HG03520 (cell line): ENCODE measurements at regions not wholly inside any gene's neighbourhood (a gene's known extent, or its start where the extent isn't known, plus 50 kb on each side); places are given as distances from the start of the nearest gene placed in this dataset.
"Not testable (repeated sequence)": the region's sequence is repeated elsewhere in the genome, so short reads cannot be mapped to it uniquely, and the experiment has no call there.

Experiments
- ATAC-seq: cut with Tn5 transposase; IDR thresholded peaks from one replicate; pipeline ENCODE4 v1.9.1; 2021; ENCODE audit warnings: mild to moderate bottlenecking, moderate library complexity; ENCODE audit not compliant: unreplicated experiment

GRCh38 chr4:187695531-187695930, 300.0 kb upstream of the ZFP42 start:
- not testable (repeated sequence) for ATAC-seq

GRCh38 chr4:187711586-187711985, 284.0 kb upstream of the ZFP42 start:
- no peak for ATAC-seq

- ATAC-seq: no peak
Observed at GRCh38 chr4:187714957-187715356, 280.6 kb upstream of the ZFP42 start.

DNA sequence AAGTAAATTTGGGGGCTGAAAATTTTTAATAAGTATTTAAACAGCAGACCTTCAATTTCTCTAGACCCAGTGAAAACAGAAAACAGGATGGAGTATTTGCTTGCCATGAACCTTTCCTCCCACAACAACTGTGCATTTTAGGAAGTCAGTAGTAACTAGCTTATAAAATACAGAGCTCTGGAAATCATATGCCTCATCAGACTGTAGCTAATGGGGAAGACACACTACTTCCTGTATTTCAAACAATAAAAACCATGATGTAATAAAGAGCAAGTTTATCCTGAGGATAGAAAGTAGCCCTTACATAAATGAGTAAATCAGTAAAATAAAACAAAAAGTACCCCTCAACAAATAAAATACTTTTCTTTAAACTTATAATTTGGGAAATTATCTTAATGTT, 280.1 kb upstream of the ZFP42 start:
- ATAC-seq: no peak

- no peak for ATAC-seq
Observed at GRCh38 chr4:187724456-187724855, 271.1 kb upstream of the ZFP42 start.

DNA sequence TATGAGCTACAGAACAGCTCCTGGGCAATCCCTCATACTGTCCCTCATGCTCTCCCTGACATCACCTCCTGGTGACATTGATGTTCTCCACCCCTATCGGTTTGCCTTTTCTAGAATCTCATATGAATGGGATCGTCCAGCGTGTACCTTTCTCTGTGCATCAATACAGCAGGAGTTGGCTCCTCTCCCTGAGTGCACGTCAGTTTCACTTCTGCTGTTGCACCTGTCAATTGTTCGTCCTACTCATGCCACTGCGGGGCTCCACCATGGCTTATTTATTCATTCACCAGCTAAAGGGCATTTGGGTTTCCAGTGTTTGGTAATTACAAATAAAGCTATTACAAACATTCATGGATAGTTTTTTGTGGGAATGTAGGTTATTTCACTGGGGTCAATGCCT, 269.1 kb upstream of the ZFP42 start:
- ATAC-seq: no peak

GRCh38 chr4:187732524-187732923, 263.0 kb upstream of the ZFP42 start:
- no peak for ATAC-seq

GRCh38 chr4:187739771-187740170, 255.8 kb upstream of the ZFP42 start:
- no peak for ATAC-seq

DNA sequence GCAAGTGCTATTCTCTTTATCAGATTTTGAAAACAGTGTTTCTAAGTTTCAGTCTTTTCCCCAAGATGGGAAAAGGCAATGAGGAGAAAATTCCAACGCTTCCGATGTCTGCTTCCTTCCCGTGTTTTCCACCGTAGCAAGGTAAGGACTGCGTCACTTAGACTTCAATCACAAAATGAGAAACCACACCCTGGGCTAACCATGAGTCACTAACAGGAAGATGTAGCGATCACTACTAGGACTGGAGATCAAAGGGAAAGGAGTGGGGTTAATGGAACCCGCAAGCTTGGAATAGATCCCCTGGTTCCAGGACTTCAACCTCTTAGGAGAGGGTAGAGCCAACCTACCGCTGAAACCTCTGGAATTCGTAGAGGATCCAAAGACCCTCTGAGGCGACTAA, 250.7 kb upstream of the ZFP42 start:
- no peak for ATAC-seq

GRCh38 chr4:187750652-187751051, 244.9 kb upstream of the ZFP42 start:
- ATAC-seq: not testable (repeated sequence)

DNA sequence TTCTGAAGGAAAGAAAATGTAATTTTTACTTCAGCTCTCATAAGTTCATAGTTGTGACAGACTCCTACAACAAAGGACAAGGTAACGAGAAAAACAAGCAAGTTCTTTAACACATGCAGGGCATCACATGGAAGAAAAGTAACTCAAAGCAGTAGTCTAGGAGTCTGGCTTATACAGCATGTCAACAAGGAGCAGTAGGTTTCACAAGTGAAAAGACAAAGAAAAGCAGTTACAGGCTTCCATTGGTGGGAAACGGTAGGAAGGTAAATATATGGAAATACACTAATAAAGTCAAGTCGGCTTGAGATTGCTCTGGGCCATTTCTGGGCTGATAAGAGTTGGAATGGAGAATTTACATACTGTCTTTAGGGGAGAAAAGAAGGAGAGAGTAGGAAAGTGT, 228.4 kb upstream of the ZFP42 start:
- ATAC-seq: no peak

- ATAC-seq: no peak
Observed at GRCh38 chr4:187767687-187768086, 227.9 kb upstream of the ZFP42 start.

- no peak for ATAC-seq
Observed at GRCh38 chr4:187770345-187770744, 225.2 kb upstream of the ZFP42 start.

DNA sequence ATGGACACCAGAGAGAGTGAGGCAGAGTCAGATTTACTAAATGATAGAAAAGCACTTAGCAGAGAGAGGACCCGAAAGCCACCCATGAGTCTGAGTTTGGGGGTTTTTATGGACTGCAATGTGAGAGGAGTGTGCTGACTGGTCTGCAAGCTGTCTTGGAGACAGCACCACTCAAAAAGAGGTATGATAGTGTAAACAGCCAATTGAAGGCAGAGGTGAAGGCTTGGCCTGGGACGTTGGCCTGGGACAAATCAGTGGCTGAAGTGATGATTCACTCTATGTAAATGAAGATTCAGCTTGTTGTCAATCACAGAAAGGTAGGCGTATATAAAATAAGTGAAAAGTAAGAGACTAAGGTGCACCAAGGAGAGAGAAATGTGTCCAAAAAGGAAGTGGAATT, 217.6 kb upstream of the ZFP42 start:
- no peak for ATAC-seq

DNA sequence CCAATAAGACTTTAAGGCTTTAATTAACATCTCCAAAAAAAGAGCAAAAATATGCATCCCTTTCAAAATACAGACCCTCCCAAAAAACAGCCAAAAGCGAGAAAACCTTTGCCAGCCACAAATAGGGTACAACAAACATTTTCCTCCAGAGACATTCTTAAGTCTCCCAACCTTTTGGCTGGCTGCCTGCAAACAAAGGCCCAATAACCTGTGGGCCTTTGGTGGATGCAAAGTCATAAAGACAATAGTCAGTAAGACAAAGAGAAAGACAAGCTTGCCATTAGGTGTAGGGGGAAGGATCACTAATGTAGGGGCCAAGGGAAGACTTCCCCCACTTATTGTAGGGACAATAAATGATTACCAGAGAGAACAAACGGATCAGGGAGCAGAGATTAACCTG, 215.5 kb upstream of the ZFP42 start:
- no peak for ATAC-seq

- no peak for ATAC-seq
Observed at GRCh38 chr4:187782286-187782824, 213.2 kb upstream of the ZFP42 start.

- no peak for ATAC-seq
Observed at GRCh38 chr4:187786190-187786589, 209.4 kb upstream of the ZFP42 start.

DNA sequence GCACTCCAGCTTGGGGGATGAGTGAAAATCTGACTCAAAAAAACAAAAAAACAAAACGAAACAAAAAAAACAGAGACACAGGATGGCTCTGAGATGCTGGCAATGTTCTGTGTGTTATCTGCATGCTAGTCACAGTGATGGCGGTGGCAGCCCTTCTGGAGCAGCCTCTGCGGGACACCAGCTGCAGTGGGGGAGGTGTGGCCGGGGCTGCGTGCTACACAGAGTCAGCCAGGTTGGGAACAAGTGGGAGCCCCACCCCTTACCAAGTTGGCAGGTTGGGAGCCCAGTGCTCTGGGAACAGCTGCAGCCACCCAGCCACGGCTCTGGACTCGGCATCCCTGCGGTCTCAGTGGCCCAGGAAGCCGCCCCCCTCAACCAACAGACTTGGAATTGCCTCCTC, 206.5 kb upstream of the ZFP42 start:
- ATAC-seq: no peak

- no peak for ATAC-seq
Observed at GRCh38 chr4:187795737-187796136, 199.8 kb upstream of the ZFP42 start.

DNA sequence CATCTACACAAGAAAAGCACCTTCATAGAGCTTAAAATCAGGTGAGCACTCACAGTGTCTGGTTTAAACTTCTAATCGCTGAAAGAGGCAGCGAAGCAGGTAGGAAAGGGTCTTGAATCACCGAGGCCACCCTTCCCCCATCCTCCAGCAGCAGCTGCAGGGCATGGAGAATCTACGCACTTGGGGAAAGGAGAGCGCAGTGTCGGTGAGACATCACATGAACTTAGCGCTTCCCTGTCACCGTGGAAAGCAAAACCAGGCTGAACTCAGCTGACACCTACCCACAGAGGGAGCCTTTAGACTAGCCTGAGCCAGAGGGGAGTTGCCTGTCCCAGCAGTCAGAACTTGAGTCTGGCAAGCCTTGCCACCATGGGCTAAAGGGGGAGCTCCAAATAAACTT, 197.2 kb upstream of the ZFP42 start:
- ATAC-seq: no peak

DNA sequence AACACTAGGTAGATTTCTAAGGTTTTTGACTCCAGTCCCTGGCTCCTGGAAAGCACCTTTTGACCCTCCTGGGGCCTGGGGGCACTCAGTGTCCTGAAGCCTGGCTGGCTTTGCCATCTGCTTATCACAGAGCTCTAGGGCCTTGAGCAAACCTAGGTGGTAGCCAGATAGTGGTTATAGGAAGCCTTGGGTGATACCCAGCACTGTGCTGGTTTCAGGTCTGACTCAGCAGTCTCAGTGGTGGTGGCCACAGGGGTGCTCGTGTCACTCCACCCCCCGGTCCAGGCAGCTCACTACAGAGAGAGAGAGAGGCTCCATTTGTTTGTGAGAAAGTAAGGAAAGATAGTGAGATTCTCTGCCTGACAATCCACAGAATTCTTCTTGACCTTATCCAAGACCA, 195.8 kb upstream of the ZFP42 start:
- ATAC-seq: no peak

DNA sequence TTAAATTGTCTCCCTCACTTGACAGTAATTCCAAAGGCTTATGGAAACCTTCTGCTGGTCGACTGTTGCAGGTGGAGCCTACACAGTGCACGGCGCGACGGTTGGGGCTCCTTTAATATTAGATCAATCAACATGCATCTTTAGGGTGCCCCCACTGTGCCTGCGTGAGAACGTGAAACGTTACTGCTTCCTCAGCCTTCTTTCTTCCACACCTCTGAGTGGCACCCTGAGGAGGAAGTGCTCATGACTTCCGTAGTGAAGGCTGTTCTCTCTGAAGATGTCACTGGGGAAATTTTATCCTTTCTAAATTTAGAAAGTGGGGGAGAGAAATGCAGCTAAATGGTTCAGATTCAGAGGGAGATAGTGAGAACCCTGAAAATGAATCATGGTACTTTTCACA, 184.0 kb upstream of the ZFP42 start:
- ATAC-seq: no peak

DNA sequence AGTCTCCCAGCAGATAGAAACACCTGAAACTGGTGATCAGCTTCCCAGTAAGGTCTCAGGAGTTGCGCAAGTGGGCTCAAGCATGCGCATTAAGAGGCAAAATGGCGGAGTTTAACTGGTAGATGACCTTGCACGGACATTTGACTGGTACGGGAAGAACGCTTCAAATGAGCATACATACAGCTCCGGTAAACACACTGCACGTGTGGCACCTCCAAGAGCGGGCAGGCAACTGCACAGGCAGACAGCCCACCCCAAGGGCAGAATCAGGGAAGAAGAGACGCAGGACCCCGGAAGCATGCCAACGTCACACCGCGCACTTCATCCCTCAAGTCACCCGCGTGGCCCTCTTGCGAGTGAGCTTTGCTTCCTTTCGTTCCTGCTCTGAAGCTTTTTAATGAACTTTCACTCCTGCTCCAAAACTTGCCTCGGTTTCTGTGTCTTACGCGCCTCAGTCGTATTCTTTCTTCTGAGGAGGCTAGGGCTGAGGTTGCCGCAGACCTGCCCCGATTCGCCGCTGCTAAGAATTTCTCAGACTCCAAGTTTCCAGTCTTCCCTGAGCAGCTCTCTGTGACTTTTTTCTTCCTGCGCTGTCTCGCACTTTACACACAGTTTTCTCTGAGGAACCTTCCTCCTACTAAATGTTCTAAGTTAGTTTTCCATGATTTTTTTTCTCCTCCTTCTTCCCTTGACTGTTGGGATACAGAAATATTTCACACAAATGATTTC, 180.7 kb upstream of the ZFP42 start:
- no peak for ATAC-seq
